ENCODE measurements at regions not wholly inside any gene's neighbourhood (a gene's known extent, or its start where the extent isn't known, plus 50 kb on each side); places are given as distances from the start of the nearest gene placed in this dataset.

DNA sequence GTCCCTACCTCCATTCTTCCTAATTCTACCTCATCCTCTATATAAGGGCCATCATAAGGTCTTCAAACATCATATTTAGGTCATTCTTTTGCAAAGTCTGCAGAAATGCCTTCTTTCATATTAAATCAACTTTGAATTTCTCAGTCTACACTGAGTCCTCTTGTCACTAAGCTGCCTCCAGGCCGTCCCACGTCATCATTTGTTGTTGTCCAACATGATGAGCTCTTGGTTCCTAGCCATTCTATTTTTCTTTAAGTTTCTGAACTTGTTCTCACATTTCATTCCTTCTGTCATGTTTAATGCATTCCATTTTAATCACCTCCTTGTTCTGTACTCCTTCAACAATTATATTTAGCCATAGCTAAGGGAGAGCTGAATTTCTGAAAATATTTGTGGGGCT is 59.2 kb upstream of the PGR start:
- TF ChIP-seq POLR2A (IDR thresholded peaks at IDR 0.05): no peak
- no peak for TF ChIP-seq CTCF (IDR thresholded peaks at IDR 0.05)
- TF ChIP-seq EP300 (IDR thresholded peaks at IDR 0.05): no peak
- no peak for TF ChIP-seq POLR2AphosphoS5 (IDR thresholded peaks at IDR 0.05)

Data from stomach (tissue), 4 donors.